ENCODE measurements at regions not wholly inside any gene's neighbourhood (a gene's known extent, or its start where the extent isn't known, plus 50 kb on each side); places are given as distances from the start of the nearest gene placed in this dataset.
A peak's percentile ranks its signal among the peaks of the same experiment; 100 is the strongest.

GRCh38 chr5:116769470-116769869 lies 194.8 kb upstream of the SEMA6A start:
- no peak for TF ChIP-seq POLR2AphosphoS5 (IDR thresholded peaks at IDR 0.05; ENCODE audit: insufficient read depth in 1 of 2, low read depth in 1 of 2)
- no peak for TF ChIP-seq POLR2A (IDR thresholded peaks at IDR 0.05)
- no peak for TF ChIP-seq CTCF (IDR thresholded peaks at IDR 0.05)
- intact Hi-C loops (cut with DNase I), result loop anchor here (5.0 kb wide), 1 partner anchor 133 kb away; no protein-coding TSS in a partner anchor

GRCh38 chr5:116766470-116766947 lies 191.9 kb upstream of the SEMA6A start:
- DNase-seq (ENCODE audit: extremely low spot score in 2 of 2), result peak in 1 of 2 donors; percentile 93
- peak in 1 of 2 donors; percentile 74 for TF ChIP-seq POLR2AphosphoS5 (IDR thresholded peaks at IDR 0.05; ENCODE audit: insufficient read depth in 1 of 2, low read depth in 1 of 2)
- TF ChIP-seq POLR2A (IDR thresholded peaks at IDR 0.05), result no peak
- TF ChIP-seq CTCF (IDR thresholded peaks at IDR 0.05), result no peak
- Histone ChIP-seq H3K9me3 (no peaks in the 10 kb centered on the region), H3K27me3 (no peaks in the 10 kb centered on the region), H3K4me3 (no peak overlapping the region), H3K4me1 (peaks cover 8% of the 10 kb centered on the region), H3K27ac (no peak overlapping the region), H3K36me3 (no peaks in the 10 kb centered on the region)
- intact Hi-C loops (cut with DNase I), result loop anchor here (5.0 kb wide), 1 partner anchor 136 kb away; no protein-coding TSS in a partner anchor

More at GRCh38 chr5:116769470-116769869, 194.8 kb upstream of the SEMA6A start:
- DNase-seq (ENCODE audit: extremely low spot score in 2 of 2), result no peak
- H3K4me3 ChIP-seq, result no peak overlapping the region
- no peaks in the 10 kb centered on the region for H3K27me3 ChIP-seq
- H3K4me1 ChIP-seq, result peaks cover 9% of the 10 kb centered on the region
- H3K9me3 ChIP-seq, result no peaks in the 10 kb centered on the region
- no peak overlapping the region for H3K27ac ChIP-seq
- no peaks in the 10 kb centered on the region for H3K36me3 ChIP-seq

- intact Hi-C loops (cut with DNase I), result loop anchor here (5.0 kb wide), 1 partner anchor 137 kb away; no protein-coding TSS in a partner anchor
- DNase-seq (ENCODE audit: extremely low spot score in 2 of 2), result no peak
- H3K27ac ChIP-seq, result no peak overlapping the region
Measured at GRCh38 chr5:116765441-116765840, 190.8 kb upstream of the SEMA6A start.

GRCh38 chr5:116764941-116765340 lies 190.3 kb upstream of the SEMA6A start:
- TF ChIP-seq CTCF (IDR thresholded peaks at IDR 0.05) (no peak), POLR2AphosphoS5 (IDR thresholded peaks at IDR 0.05; ENCODE audit: insufficient read depth in 1 of 2, low read depth in 1 of 2) (no peak), POLR2A (IDR thresholded peaks at IDR 0.05) (no peak)
- Histone ChIP-seq H3K4me3 (no peak overlapping the region), H3K4me1 (no peaks in the 10 kb centered on the region), H3K36me3 (no peaks in the 10 kb centered on the region), H3K9me3 (no peaks in the 10 kb centered on the region), H3K27ac (no peak overlapping the region), H3K27me3 (no peaks in the 10 kb centered on the region)
- intact Hi-C loops (cut with DNase I), result loop anchor here (5.0 kb wide), 1 partner anchor 137 kb away; no protein-coding TSS in a partner anchor
- DNase-seq (ENCODE audit: extremely low spot score in 2 of 2), result no peak

More at GRCh38 chr5:116765441-116765840, 190.8 kb upstream of the SEMA6A start:
- Histone ChIP-seq H3K36me3 (no peaks in the 10 kb centered on the region), H3K9me3 (no peaks in the 10 kb centered on the region), H3K27me3 (no peaks in the 10 kb centered on the region), H3K4me1 (no peaks in the 10 kb centered on the region), H3K4me3 (no peak overlapping the region)
- TF ChIP-seq POLR2A (IDR thresholded peaks at IDR 0.05) (no peak), POLR2AphosphoS5 (IDR thresholded peaks at IDR 0.05; ENCODE audit: insufficient read depth in 1 of 2, low read depth in 1 of 2) (no peak)

- Histone ChIP-seq H3K9me3 (no peaks in the 10 kb centered on the region), H3K4me1 (no peaks in the 10 kb centered on the region), H3K36me3 (no peaks in the 10 kb centered on the region), H3K27me3 (no peaks in the 10 kb centered on the region), H3K4me3 (no peak overlapping the region), H3K27ac (no peak overlapping the region)
- intact Hi-C loops (cut with DNase I), result no loop called here
- no peak for DNase-seq (ENCODE audit: extremely low spot score in 2 of 2)
- TF ChIP-seq POLR2AphosphoS5 (IDR thresholded peaks at IDR 0.05; ENCODE audit: insufficient read depth in 1 of 2, low read depth in 1 of 2), result peak; percentile 24 to 36
- TF ChIP-seq CTCF (IDR thresholded peaks at IDR 0.05), result no peak
Measured at GRCh38 chr5:116763987-116764866, 189.6 kb upstream of the SEMA6A start.

Data from vagina (tissue), 2 donors.